H1 (cell line): ENCODE measurements at regions not wholly inside any gene's neighbourhood (a gene's known extent, or its start where the extent isn't known, plus 50 kb on each side); places are given as distances from the start of the nearest gene placed in this dataset.

Experiments
- CTCF ChIA-PET: fragments of 300-600 bp; sonication (Branson Sonifier 250); formaldehyde crosslinking; loops from one replicate; lab custom pipeline; 2021; ENCODE audit not compliant: partially characterized antibody; lab: Charles Lee
- POLR2A ChIA-PET: fragments of 300-600 bp; sonication (Branson Sonifier 250); formaldehyde crosslinking; loops from one replicate; lab custom pipeline; 2021; ENCODE audit warnings: inconsistent platforms; ENCODE audit not compliant: partially characterized antibody; lab: Charles Lee
- DNase-seq, 2 experiments: peaks; one replicate each; pipeline versions ENCODE4 v3.0.0 to v3.0.0-alpha.2; 2010 to 2022; ENCODE audit warnings: low spot score in 2 of 2, low read depth in 1 of 2, mixed read lengths in 1 of 2
- FAIRE-seq: peaks from 2 replicates; lab custom pipeline; 2011; peaks lifted over from hg19 to GRCh38; lab: Jason Lieb, UNC
- H2AFZ ChIP-seq: 2 replicates; pipeline ENCODE4 v1.8.1; 2012; ENCODE audit warnings: low read length, inconsistent platforms
- H2AK5ac ChIP-seq: 2 replicates; pipeline ENCODE4 v1.6.1; 2013; ENCODE audit warnings: low read depth, low read length
- H2BK120ac ChIP-seq: replicated peaks from 2 replicates; pipeline ENCODE3; 2013; ENCODE audit warnings: low read depth, low read length, inconsistent platforms
- H2BK12ac ChIP-seq: 2 replicates; pipeline ENCODE4 v1.6.1; 2013; ENCODE audit warnings: low read depth, low read length
- H2BK15ac ChIP-seq: 2 replicates; pipeline ENCODE4 v1.6.1; 2013; ENCODE audit warnings: low read length
- H2BK20ac ChIP-seq: 2 replicates; pipeline ENCODE4 v1.6.1; 2013; ENCODE audit warnings: low read length
- H2BK5ac ChIP-seq: 2 replicates; pipeline ENCODE4 v1.6.1; 2013; ENCODE audit warnings: low read depth, low read length
- H3K14ac ChIP-seq: 2 replicates; pipeline ENCODE4 v1.6.1; 2013; ENCODE audit warnings: inconsistent platforms; ENCODE audit not compliant: insufficient read length
- H3K18ac ChIP-seq: 2 replicates; pipeline ENCODE4 v1.6.1; 2013; ENCODE audit warnings: low read length; ENCODE audit errors: extremely low read depth
- H3K23ac ChIP-seq: 2 replicates; pipeline ENCODE4 v1.6.1; 2013; ENCODE audit warnings: inconsistent platforms; ENCODE audit not compliant: insufficient read length
- H3K23me2 ChIP-seq: 2 replicates; pipeline ENCODE4 v1.6.1; 2013; ENCODE audit warnings: low read depth, low read length
- H3K27ac ChIP-seq: 2 replicates; pipeline ENCODE4 v1.6.1; 2011; ENCODE audit warnings: low read depth, low read length, inconsistent platforms
- H3K27me3 ChIP-seq, 4 experiments: replicated peaks in 1 of 4; 1 replicate in 1 of 4; 2 replicates in 3 of 4; pipeline versions ENCODE4 v1.6.1 to v1.8.1; 2011 to 2013; ENCODE audit warnings: low read length in 3 of 4, mild to moderate bottlenecking in 3 of 4, inconsistent platforms in 2 of 4, mixed read lengths in 2 of 4, moderate library complexity in 1 of 4; ENCODE audit not compliant: control insufficient read depth in 3 of 4, insufficient read depth in 3 of 4; ENCODE audit errors: extremely low read depth in 1 of 4
- H3K36me3 ChIP-seq, 4 experiments: 2 replicates each; pipeline versions ENCODE4 v1.6.1 to v1.8.1; 2011 to 2013; ENCODE audit warnings: mild to moderate bottlenecking in 4 of 4, low read length in 3 of 4, moderate library complexity in 2 of 4, control low read depth in 1 of 4, inconsistent platforms in 1 of 4; ENCODE audit not compliant: insufficient read depth in 4 of 4, control insufficient read depth in 2 of 4
- H3K4ac ChIP-seq: replicated peaks from 2 replicates; pipeline ENCODE3; 2013; ENCODE audit warnings: low read length, low read depth, mixed read lengths, inconsistent platforms; ENCODE audit not compliant: insufficient read length
- H3K4me1 ChIP-seq, 4 experiments: replicated peaks in 1 of 4; 1 replicate in 1 of 4; 2 replicates in 3 of 4; pipeline versions ENCODE4 v1.6.1 to v1.8.1; 2011 to 2013; ENCODE audit warnings: low read length in 3 of 4, inconsistent platforms in 2 of 4, mixed read lengths in 1 of 4; ENCODE audit not compliant: insufficient read depth in 4 of 4, control insufficient read depth in 3 of 4
- H3K4me2 ChIP-seq, 2 experiments: 2 replicates each; pipeline versions ENCODE4 v1.6.1 to v1.8.1; 2011 to 2013; ENCODE audit warnings: low read depth in 2 of 2, low read length in 2 of 2, control low read depth in 1 of 2, inconsistent platforms in 1 of 2, mild to moderate bottlenecking in 1 of 2; ENCODE audit not compliant: insufficient read depth in 1 of 2
- H3K4me3 ChIP-seq, 4 experiments: fragments of 200-600, 300-600 bp in 1 of 4; sonication (generic), shearing (Covaris generic), sonication (Bioruptor Twin) in 1 of 4; 2 replicates each; pipeline versions ENCODE4 v1.5.1 to v1.8.1; 2011 to 2016; ENCODE audit warnings: low read length in 4 of 4, low read depth in 3 of 4, control low read depth in 2 of 4, inconsistent platforms in 2 of 4, mild to moderate bottlenecking in 2 of 4, mixed read lengths in 1 of 4, moderate library complexity in 1 of 4; ENCODE audit not compliant: insufficient read depth in 2 of 4; ENCODE audit errors: extremely low read depth in 1 of 4
- H3K56ac ChIP-seq: replicated peaks from 2 replicates; pipeline ENCODE3; 2013; ENCODE audit warnings: low read depth, mild to moderate bottlenecking, mixed read lengths, low read length, inconsistent platforms; ENCODE audit not compliant: insufficient read length
- H3K79me1 ChIP-seq: 2 replicates; pipeline ENCODE4 v1.6.1; 2013; ENCODE audit warnings: low read depth, low read length, control low read depth
- H3K79me2 ChIP-seq, 2 experiments: 2 replicates each; pipeline versions ENCODE4 v1.6.1 to v1.8.1; 2012 to 2013; ENCODE audit warnings: low read length in 2 of 2, mild to moderate bottlenecking in 2 of 2, inconsistent platforms in 1 of 2; ENCODE audit not compliant: insufficient read depth in 2 of 2, control insufficient read depth in 1 of 2
- H3K9ac ChIP-seq, 4 experiments: replicated peaks in 1 of 4; 1 replicate in 1 of 4; 2 replicates in 3 of 4; pipeline versions ENCODE4 v1.6.1 to v1.8.1; 2011 to 2013; ENCODE audit warnings: low read depth in 3 of 4, low read length in 3 of 4, control low read depth in 2 of 4, mild to moderate bottlenecking in 2 of 4, moderate library complexity in 2 of 4, inconsistent platforms in 1 of 4; ENCODE audit errors: extremely low read depth in 1 of 4
- H3K9me3 ChIP-seq, 2 experiments: 2 replicates each; pipeline versions ENCODE4 v1.6.1 to v1.8.1; 2012 to 2013; ENCODE audit warnings: mild to moderate bottlenecking in 2 of 2, moderate library complexity in 2 of 2, control low read depth in 1 of 2, inconsistent platforms in 1 of 2, low read depth in 1 of 2, low read length in 1 of 2, mixed read lengths in 1 of 2; ENCODE audit not compliant: insufficient read depth in 2 of 2
- H4K20me1 ChIP-seq, 2 experiments: replicated peaks in 1 of 2; 2 replicates each; pipeline versions ENCODE3 to v1.8.1; 2011 to 2013; ENCODE audit warnings: inconsistent platforms in 2 of 2, low read length in 2 of 2, mild to moderate bottlenecking in 1 of 2; ENCODE audit not compliant: insufficient read depth in 2 of 2, control insufficient read depth in 1 of 2
- H4K5ac ChIP-seq: 2 replicates; pipeline ENCODE4 v1.6.1; 2013; ENCODE audit warnings: low read length, low read depth, mixed read lengths, inconsistent platforms; ENCODE audit not compliant: insufficient read length
- H4K8ac ChIP-seq: 2 replicates; pipeline ENCODE4 v1.8.0; 2013; ENCODE audit warnings: mild to moderate bottlenecking, moderate library complexity, low read length, inconsistent platforms; ENCODE audit not compliant: insufficient read depth; ENCODE audit errors: extremely low read depth
- H4K91ac ChIP-seq: replicated peaks from 2 replicates; pipeline ENCODE3; 2013; ENCODE audit warnings: low read length, mixed read lengths, inconsistent platforms; ENCODE audit not compliant: insufficient read length
- WGBS, 2 experiments: shearing (Covaris generic) in 1 of 2; methylation state at CpG; one replicate each; pipeline versions ENCODE4 v1.1.6 to v1.1.7; 2013 to 2015; ENCODE audit warnings: low lambda C conversion rate in 2 of 2, mixed read lengths in 2 of 2, inconsistent platforms in 1 of 2, low coverage in 1 of 2, missing lambda C conversion rate in 1 of 2; ENCODE audit not compliant: insufficient replicate concordance in 2 of 2, insufficient coverage in 1 of 2, insufficient read length in 1 of 2; ENCODE audit errors: extremely low coverage in 1 of 2, missing lambda C conversion rate in 1 of 2; 5-methylcytosine and 5-hydroxymethylcytosine counted together
- TF ChIP-seq, protein P1 (sequence below): IDR thresholded peaks from 2 replicates; pipeline ENCODE4 v1.6.1; 2012; ENCODE audit warnings: inconsistent platforms

GRCh38 chr6:43843669-43844171, 73.7 kb downstream of the VEGFA start:
- H3K79me1 ChIP-seq: no peaks in the 10 kb centered on the region
- H3K56ac ChIP-seq: no peak overlapping the region
- H3K4me3 ChIP-seq: no peak overlapping the region
- H3K23me2 ChIP-seq: no peaks in the 10 kb centered on the region
- H2BK15ac ChIP-seq: no peak overlapping the region
- 0 out of 7 replicates have a peak, but pooled peaks cover 0 to 3% (median 0%) of the 10 kb centered on the region in 4 experiments for H3K4me1 ChIP-seq
- no peaks in the 10 kb centered on the region for H3K9me3 ChIP-seq
- H2BK12ac ChIP-seq: no peak overlapping the region
- CTCF ChIA-PET: interaction anchor here (1.0 to 8.0 kb wide), 3 partner anchors 14 to 81 kb away, joined by 3 to 51 read pairs (median 3); no protein-coding TSS in a partner anchor
- no peak overlapping the region for H2BK120ac ChIP-seq
- no peak overlapping the region for H4K5ac ChIP-seq
- no peak overlapping the region for H4K91ac ChIP-seq
- H3K79me2 ChIP-seq: no peaks in the 10 kb centered on the region
- no peak overlapping the region for H3K23ac ChIP-seq
- no peaks in the 10 kb centered on the region for H3K27me3 ChIP-seq
- H2BK5ac ChIP-seq: no peak overlapping the region
- H3K36me3 ChIP-seq: no peaks in the 10 kb centered on the region
- no peaks in the 10 kb centered on the region for H4K20me1 ChIP-seq
- H2AFZ ChIP-seq: no peak overlapping the region
- H3K4ac ChIP-seq: no peak overlapping the region
- FAIRE-seq (no peak), DNase-seq (no peak)
- H2AK5ac ChIP-seq: no peak overlapping the region
- H4K8ac ChIP-seq: no peak overlapping the region
- no peak overlapping the region for H3K4me2 ChIP-seq
- H3K9ac ChIP-seq: no peak overlapping the region
- TF ChIP-seq, protein P1, sequence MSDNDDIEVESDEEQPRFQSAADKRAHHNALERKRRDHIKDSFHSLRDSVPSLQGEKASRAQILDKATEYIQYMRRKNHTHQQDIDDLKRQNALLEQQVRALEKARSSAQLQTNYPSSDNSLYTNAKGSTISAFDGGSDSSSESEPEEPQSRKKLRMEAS: no peak
- no peak overlapping the region for H3K14ac ChIP-seq
- H3K18ac ChIP-seq: no peak overlapping the region
- H3K27ac ChIP-seq: no peak overlapping the region
- WGBS, 2 experiments: 90% methylated on average over 4 of the region's 4 CpGs; no CpG with 5 or more reads in 1 of the 2 experiments
- no peak overlapping the region for H2BK20ac ChIP-seq
- POLR2A ChIA-PET: no interaction called here
